ENCODE measurements at regions not wholly inside any gene's neighbourhood (a gene's known extent, or its start where the extent isn't known, plus 50 kb on each side); places are given as distances from the start of the nearest gene placed in this dataset.

DNA sequence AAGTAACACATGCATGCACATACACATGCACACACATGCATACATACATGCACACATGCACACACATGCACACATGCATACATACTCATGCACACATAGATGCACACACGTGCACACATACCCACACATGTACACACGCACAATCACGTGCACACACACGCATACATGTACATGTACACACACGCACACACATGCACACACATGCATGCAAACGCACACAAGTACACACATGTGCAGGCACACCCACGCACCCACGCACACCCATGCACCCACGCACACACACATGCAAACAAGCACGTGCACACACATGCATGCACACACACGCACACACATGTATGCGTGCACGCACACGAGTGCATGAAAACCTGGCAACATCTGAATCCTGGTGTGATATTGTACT, 232.7 kb upstream of the CDH4 start:
- no peak for TF ChIP-seq BHLHE40 (IDR thresholded peaks at IDR 0.05; ENCODE audit: low read depth, low read length)
- no peak for TF ChIP-seq SMC3 (IDR thresholded peaks at IDR 0.05; ENCODE audit: low read depth, low read length)
- TF ChIP-seq MXI1 (IDR thresholded peaks at IDR 0.05; ENCODE audit: borderline replicate concordance, low read depth, low read length) = no peak
- no peak for TF ChIP-seq CTCF (conservative IDR thresholded peaks at IDR 0.05; ENCODE audit: low read depth, low read length)
- no peak for TF ChIP-seq POLR2A (IDR thresholded peaks at IDR 0.05; ENCODE audit: low read depth, low read length)
- TF ChIP-seq CEBPB (IDR thresholded peaks at IDR 0.05; ENCODE audit: low read depth, low read length) = no peak
- TF ChIP-seq RCOR1 (IDR thresholded peaks at IDR 0.05; ENCODE audit: insufficient replicate concordance, low read length) = no peak
- no peak for TF ChIP-seq MAFK (IDR thresholded peaks at IDR 0.05; ENCODE audit: low read depth, low read length)
- TF ChIP-seq USF2 (IDR thresholded peaks at IDR 0.05; ENCODE audit: low read depth, low read length) = no peak
- no peak for TF ChIP-seq CHD1 (IDR thresholded peaks at IDR 0.05; ENCODE audit: low read depth, low read length)
- no peak for TF ChIP-seq ELK1 (IDR thresholded peaks at IDR 0.05; ENCODE audit: borderline replicate concordance, low read depth, low read length)
- TF ChIP-seq RAD21 (IDR thresholded peaks at IDR 0.05; ENCODE audit: low read length) = no peak
- no peak for TF ChIP-seq RFX5 (IDR thresholded peaks at IDR 0.05; ENCODE audit: low read depth, low read length)
- TF ChIP-seq FOS (IDR thresholded peaks at IDR 0.05; ENCODE audit: low read depth, low read length) = no peak
